ENCODE measurements at regions not wholly inside any gene's neighbourhood (a gene's known extent, or its start where the extent isn't known, plus 50 kb on each side); places are given as distances from the start of the nearest gene placed in this dataset.
"Not testable (repeated sequence)": the region's sequence is repeated elsewhere in the genome, so short reads cannot be mapped to it uniquely, and the experiment has no call there.

GRCh38 chr9:79040671-79041070 lies 531.1 kb upstream of the TLE4 start:
- DNase-seq (ENCODE audit: low read depth in 4 of 4, low spot score in 3 of 4) = no peak

GRCh38 chr9:79041266-79041665 lies 530.5 kb upstream of the TLE4 start:
- no peak for DNase-seq (ENCODE audit: low read depth in 4 of 4, low spot score in 3 of 4)

- DNase-seq (ENCODE audit: low read depth in 4 of 4, low spot score in 3 of 4) = no peak
Measured at GRCh38 chr9:79043916-79044315, 527.8 kb upstream of the TLE4 start.

GRCh38 chr9:79046401-79046800 lies 525.4 kb upstream of the TLE4 start:
- no peak for DNase-seq (ENCODE audit: low read depth in 4 of 4, low spot score in 3 of 4)

GRCh38 chr9:79049371-79049770 lies 522.4 kb upstream of the TLE4 start:
- DNase-seq (ENCODE audit: low read depth in 4 of 4, low spot score in 3 of 4) = no peak

- DNase-seq (ENCODE audit: low read depth in 4 of 4, low spot score in 3 of 4) = no peak
Measured at GRCh38 chr9:79053598-79053997, 518.2 kb upstream of the TLE4 start.

- DNase-seq (ENCODE audit: low read depth in 4 of 4, low spot score in 3 of 4) = no peak
Measured at GRCh38 chr9:79054500-79054899, 517.3 kb upstream of the TLE4 start.

GRCh38 chr9:79056041-79056440 lies 515.7 kb upstream of the TLE4 start:
- DNase-seq (ENCODE audit: low read depth in 4 of 4, low spot score in 3 of 4) = no peak

GRCh38 chr9:79057576-79057975 lies 514.2 kb upstream of the TLE4 start:
- no peak for DNase-seq (ENCODE audit: low read depth in 4 of 4, low spot score in 3 of 4)

GRCh38 chr9:79060766-79061165 lies 511.0 kb upstream of the TLE4 start:
- no peak for DNase-seq (ENCODE audit: low read depth in 4 of 4, low spot score in 3 of 4)

- DNase-seq (ENCODE audit: low read depth in 4 of 4, low spot score in 3 of 4) = no peak
Measured at GRCh38 chr9:79061752-79062616, 509.8 kb upstream of the TLE4 start.

- DNase-seq (ENCODE audit: low read depth in 4 of 4, low spot score in 3 of 4) = no peak
Measured at GRCh38 chr9:79073201-79073600, 498.6 kb upstream of the TLE4 start.

- DNase-seq (ENCODE audit: low read depth in 4 of 4, low spot score in 3 of 4) = no peak
Measured at GRCh38 chr9:79080536-79080935, 491.2 kb upstream of the TLE4 start.

- DNase-seq (ENCODE audit: low read depth in 4 of 4, low spot score in 3 of 4) = no peak
Measured at GRCh38 chr9:79083621-79084020, 488.1 kb upstream of the TLE4 start.

GRCh38 chr9:79087133-79087532 lies 484.6 kb upstream of the TLE4 start:
- DNase-seq (ENCODE audit: low read depth in 4 of 4, low spot score in 3 of 4) = no peak

GRCh38 chr9:79089054-79089560 lies 482.7 kb upstream of the TLE4 start:
- DNase-seq (ENCODE audit: low read depth in 4 of 4, low spot score in 3 of 4) = no peak

GRCh38 chr9:79089851-79090250 lies 481.9 kb upstream of the TLE4 start:
- DNase-seq (ENCODE audit: low read depth in 4 of 4, low spot score in 3 of 4) = not testable (repeated sequence)

GRCh38 chr9:79103257-79103656 lies 468.5 kb upstream of the TLE4 start:
- DNase-seq (ENCODE audit: low read depth in 4 of 4, low spot score in 3 of 4) = not testable (repeated sequence)

GRCh38 chr9:79104216-79104615 lies 467.5 kb upstream of the TLE4 start:
- no peak for DNase-seq (ENCODE audit: low read depth in 4 of 4, low spot score in 3 of 4)

- no peak for DNase-seq (ENCODE audit: low read depth in 4 of 4, low spot score in 3 of 4)
Measured at GRCh38 chr9:79104951-79105350, 466.8 kb upstream of the TLE4 start.

GRCh38 chr9:79107911-79108676 lies 463.7 kb upstream of the TLE4 start:
- no peak for DNase-seq (ENCODE audit: low read depth in 4 of 4, low spot score in 3 of 4)

GRCh38 chr9:79111653-79112052 lies 460.1 kb upstream of the TLE4 start:
- no peak for DNase-seq (ENCODE audit: low read depth in 4 of 4, low spot score in 3 of 4)

All from left renal pelvis (tissue), 4 donors.